ENCODE measurements at regions not wholly inside any gene's neighbourhood (a gene's known extent, or its start where the extent isn't known, plus 50 kb on each side); places are given as distances from the start of the nearest gene placed in this dataset.
"Not testable (repeated sequence)": the region's sequence is repeated elsewhere in the genome, so short reads cannot be mapped to it uniquely, and the experiment has no call there.

DNA sequence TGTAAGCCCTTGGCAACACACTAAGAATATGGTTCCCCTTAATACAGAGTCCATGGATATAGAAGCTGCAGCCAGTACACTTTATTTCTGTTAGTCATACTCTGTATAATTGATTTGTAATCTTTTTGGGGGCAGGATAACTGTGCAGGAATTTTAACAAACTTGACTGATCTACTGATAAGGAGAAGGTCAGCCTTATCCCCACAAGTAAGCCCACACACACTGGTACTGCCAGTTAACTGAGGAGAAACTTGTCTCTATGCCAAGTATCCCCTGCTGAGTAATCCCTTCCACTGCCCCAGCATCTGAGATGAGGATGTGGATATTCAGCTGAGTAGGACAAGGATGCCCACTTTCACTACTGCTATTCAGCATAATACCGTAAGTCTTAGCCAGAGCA, 154.9 kb upstream of the CXXC4 start:
- DNase-seq (ENCODE audit: extremely low read depth, low read depth, low spot score) = no peak

DNA sequence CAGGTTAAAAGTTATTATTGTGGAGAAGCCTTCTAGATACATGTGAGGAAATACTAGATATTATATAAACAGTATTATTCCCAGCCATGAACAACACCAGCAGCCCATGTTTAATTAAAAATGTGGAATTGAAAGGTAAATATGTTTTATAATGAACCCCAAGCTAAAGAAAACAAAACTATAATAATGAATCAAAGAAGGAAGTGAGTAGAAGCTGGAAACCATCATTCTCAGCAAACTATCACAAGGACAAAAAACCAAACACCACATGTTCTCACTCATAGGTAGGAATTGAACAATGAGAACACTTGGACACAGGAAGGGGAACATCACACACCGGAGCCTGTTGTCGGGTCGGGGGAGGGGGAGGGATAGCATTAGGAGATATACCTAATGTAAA, 167.6 kb upstream of the CXXC4 start:
- not testable (repeated sequence) for DNase-seq (ENCODE audit: extremely low read depth, low read depth, low spot score)

DNA sequence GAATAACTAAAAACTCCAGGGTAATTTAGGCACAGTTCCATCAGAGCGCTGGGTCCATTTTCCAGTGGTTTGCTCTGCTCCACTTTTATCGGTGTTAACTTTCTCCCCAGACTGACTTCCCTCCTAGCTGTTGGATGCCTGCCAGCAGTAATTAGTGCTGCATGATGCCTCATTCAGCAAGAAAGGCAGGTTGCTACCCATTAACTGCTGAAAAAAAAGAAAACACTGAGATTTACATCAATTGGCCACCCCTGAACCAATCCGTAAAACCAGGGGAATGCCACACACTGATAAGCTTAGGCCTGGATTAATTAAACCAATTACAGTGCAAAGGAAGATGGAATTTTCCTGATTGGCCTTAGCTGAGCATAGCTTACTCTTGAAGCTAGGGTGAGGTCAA, 182.4 kb upstream of the CXXC4 start:
- DNase-seq (ENCODE audit: extremely low read depth, low read depth, low spot score) = no peak

DNA sequence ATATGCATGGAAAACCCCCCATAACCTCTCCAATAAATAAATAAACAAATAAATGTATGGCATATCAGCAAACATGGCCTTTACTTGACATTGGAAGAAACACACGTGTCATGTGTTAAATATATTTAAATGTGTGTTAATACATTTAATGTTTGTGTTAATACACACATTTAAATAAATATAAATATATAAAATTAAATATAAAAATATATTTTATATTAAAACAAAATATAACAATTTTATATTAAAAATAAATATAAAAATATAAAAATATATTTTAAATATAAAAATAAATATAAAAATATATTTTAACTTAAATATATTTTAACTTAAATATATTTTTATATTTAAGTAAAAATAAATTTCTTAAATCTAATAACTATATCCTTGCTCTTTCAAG, 187.6 kb upstream of the CXXC4 start:
- DNase-seq (ENCODE audit: extremely low read depth, low read depth, low spot score) = no peak

DNA sequence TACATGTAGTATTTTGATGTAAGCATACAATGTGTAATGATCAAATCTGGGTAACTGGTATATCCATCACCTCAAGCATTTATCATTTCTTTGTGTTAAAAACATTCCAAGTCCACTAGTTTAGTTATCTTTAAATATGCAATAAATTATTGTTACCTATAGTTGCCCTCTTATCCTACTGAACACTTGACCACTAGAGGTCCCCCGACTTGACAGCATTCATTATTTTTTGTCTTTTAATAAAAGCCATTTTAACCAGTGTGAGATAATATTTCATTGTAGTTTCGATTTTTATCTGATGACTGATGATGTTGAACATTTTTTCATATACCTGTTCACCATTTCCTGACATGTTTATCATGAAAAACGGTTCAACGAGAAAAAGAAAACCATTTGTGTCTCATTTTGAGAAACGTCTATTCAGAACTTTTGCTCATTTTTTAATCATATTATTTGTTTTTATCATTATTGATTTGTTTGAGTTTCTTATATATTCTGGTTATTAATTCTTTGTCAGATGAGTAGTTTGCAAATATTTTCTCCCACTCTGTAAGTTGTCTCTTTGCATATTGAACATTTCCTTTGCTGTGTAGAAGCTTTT, 199.0 kb upstream of the CXXC4 start:
- no peak for DNase-seq (ENCODE audit: extremely low read depth, low read depth, low spot score)

DNA sequence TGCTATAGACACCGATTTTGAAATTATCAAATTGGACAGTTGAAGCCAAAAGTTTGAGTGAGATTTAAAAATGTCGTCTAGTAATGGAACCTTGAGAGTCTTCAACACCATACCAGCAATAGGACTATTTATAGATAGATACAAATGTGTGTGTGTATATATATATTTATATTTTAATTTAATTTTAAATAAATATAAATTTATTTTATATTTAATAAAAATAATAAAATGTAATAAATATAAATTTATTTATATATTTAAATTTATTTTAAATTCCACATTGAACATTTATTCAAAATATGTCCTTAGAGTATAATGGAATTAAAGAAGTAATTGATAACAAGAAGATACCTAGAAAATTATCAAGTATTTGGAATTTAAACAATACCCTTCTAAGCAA, 221.9 kb upstream of the CXXC4 start:
- DNase-seq (ENCODE audit: extremely low read depth, low read depth, low spot score) = no peak

DNA sequence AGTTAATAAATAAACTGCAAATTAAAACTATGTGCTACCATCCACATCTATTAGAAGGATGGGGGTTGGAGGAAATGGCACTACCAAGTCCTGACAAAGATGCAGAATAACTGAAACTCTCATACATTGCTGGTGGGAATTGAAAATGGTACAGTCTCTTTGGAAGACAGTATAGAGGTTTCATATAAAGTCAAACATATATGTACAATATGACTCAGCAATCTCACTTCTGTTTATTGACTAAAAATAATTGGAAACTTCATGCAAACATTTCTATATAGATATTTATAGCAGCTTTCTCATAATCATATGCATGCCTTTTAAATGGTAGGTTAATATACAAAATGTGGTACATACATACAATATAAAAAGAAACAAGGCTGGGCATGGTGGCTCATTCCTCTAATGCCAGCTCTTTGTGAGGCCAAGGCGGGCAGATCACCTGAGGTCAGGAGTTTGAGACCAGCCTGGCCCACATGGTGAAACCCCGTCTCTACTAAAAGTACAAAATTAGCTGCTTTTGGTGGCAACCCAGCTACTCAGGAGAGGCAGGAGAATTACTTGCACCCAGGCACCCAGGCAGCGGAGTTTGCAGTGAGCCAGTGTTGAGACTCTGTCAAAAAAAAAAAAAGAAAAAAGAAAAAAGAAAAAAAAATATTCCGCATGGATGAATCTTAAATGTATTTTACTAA, 225.0 kb upstream of the CXXC4 start:
- no peak for DNase-seq (ENCODE audit: extremely low read depth, low read depth, low spot score)

DNA sequence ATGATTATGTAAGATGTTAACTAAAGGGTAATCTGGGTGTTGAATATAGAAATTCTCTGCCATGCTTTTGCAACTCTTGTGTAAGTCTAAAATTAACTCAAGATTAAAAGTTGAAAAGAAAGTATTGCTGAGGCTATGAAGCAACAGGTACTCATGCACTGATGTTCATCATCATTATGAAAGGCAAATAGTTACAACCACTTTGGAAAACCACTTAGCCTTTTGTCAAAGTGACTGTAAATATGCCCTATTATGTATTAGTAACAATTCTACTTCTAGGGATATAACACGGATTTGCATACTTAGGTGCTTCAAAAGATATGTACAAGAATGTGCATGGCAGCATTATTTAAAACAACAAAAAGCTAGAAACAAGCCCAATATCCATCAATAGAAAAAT, 227.8 kb upstream of the CXXC4 start:
- no peak for DNase-seq (ENCODE audit: extremely low read depth, low read depth, low spot score)

DNA sequence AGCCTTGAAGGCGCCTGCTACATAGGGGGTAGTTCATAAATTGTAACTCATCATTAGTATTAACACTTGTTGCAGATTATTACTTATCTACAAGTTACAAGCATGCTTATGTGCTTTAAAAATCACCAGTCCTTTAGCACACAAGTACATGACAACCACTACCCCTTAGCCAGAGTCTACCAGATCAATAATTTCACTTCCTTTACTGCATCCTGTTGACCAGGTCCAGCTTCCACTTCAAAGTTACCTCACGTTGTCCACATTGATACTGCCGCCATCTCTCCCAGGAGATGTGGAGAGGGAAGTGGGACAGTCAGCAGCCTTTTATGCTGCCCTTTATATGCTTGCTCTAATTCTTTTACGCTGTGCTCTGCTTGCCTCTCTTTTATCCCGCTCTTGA, 231.3 kb upstream of the CXXC4 start:
- DNase-seq (ENCODE audit: extremely low read depth, low read depth, low spot score) = no peak

DNA sequence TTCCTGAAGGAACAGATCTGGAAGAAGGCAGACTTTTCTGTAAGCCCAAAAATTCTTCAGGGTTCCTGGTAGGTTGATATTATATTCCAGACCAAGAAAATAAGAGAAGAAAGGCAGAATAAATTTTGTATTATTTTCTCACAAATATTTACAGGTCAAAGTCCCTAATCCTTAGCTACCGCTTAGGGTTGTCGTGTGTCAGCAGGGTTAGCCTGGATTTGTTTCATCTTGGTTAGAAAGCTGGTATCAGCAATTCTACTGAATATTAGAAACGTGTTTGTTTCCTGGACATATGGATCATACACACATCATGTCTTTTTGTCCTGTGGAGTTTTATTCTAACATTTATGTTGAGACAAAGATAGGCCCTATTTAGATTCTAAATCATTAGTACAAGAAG, 232.9 kb upstream of the CXXC4 start:
- DNase-seq (ENCODE audit: extremely low read depth, low read depth, low spot score) = no peak

DNA sequence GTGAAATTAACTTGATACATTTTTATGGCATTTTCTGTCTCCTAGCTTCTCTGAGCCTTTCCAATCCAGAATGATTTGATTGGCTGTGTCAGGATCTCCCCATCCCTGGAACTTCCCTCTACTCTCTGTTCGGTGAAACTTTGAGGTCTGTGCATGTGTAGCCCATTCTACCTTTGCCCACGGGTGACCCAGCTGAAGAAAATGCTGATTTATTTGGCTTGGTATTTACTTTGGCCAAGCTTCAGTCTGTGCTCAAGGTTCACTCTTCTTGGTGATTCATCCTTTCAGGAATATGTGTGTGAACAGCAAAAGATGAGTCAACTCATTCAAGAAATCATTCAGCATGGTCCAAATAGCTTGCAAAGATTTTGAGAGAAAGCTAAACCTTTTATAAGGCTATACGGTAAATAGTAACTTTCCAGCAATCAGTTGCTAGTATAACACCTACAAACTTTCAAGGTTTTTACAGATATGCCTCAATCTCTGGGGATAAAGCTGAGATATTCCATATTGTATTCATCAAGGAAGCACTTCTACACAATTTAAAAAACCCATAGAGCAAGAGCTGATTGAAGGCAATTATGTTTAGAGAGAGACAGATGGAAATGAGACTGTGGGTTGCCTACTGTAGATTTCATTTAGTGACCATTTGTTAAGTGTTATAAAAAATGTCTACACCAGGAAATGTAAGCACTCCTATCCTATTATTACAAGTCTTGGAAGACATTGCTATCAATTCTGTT, 233.9 kb upstream of the CXXC4 start:
- no peak for DNase-seq (ENCODE audit: extremely low read depth, low read depth, low spot score)

DNA sequence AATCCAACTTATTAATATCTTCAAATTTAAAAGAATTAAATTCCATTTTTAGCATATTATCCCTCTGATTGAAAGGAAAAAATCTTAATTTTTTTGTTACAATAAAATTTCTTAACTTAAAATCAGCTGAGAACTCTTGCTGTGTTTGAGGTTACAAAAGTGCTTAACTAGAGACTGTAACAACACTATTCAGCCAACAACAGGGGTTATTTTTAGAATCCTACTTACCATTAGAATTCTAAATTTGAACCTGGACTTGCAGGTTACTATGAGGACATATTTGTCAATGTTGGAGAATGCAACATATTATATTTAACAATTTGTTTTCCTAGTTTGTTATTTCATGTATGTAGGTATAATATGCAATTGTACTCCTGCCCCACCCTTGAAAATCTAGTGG, 238.1 kb upstream of the CXXC4 start:
- DNase-seq (ENCODE audit: extremely low read depth, low read depth, low spot score) = no peak

DNA sequence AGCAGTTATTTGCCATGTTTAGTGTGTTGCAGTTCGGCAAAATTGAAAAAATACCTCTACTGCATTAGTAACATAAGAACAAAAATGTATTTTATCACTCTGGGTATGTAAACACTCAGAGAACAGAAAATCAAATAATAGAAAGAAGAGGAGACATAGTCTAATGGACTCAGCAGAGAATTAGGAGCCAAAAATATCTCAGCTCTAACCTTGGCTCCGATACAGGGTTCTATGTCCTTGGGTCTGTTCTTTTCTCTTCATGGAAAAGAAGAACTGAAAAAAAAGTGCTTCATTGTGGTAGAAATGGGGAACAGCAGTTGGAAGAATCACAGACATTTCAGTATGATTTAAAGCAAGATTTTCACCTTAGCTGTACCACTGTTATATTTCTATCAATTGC, 240.5 kb upstream of the CXXC4 start:
- DNase-seq (ENCODE audit: extremely low read depth, low read depth, low spot score) = no peak

DNA sequence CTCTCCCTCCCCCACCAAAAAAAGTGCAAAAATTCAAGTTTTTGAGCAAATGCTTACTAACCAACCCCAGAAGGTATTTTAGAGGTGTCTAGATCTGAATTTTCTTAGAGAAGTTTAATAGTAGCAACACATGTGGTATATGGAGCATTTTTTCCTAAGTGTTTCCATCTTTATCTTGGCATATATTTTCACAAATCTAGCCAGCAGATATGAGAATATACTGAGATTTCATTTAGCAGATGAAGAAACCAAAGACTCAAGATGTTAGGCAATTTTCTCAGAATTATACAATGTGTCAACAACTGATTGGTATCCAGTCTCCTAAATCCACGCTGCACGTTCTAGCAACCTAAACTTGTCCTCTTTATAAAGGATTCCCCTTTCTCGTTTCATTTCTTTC, 245.5 kb upstream of the CXXC4 start:
- DNase-seq (ENCODE audit: extremely low read depth, low read depth, low spot score) = no peak

DNA sequence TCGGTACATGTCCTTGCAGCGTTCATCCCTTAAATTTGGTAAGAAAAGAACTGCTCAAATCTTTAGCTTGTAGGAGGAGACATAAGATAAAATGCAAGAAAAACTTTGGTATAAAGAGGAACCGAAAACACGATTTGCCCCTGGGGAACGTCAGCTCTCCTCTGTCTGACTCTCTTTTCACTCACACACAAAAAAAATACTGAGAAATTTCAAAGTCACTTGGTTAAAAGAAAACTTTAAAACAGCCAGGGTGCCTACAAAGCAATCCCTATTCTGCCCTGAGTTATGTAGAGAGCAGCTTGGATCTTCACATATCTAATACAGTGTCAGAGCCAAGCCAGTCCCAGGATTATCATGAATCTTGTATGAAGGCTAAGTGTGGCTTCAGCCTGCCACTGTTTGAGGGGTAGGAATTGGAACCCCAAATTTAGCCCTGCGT, 248.5 kb upstream of the CXXC4 start:
- DNase-seq (ENCODE audit: extremely low read depth, low read depth, low spot score) = no peak

DNA sequence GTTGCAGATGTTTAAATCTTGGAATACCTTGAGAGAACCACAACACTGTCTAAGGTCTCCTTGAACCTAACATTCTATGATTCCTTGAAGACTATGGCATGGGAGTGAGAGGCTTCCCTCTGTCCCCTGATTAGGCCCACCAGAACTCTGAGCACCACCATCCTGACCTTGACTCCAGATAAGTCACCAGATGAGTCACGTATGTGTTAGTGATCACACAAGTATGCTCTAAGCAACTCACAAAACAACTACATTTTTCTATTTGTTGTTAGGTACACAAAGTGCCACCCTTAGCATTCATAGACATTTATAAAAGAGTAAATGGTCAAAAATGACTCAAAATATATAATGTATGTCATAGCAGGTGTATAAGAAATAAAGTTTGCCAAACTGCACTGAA, 252.9 kb upstream of the CXXC4 start:
- no peak for DNase-seq (ENCODE audit: extremely low read depth, low read depth, low spot score)

DNA sequence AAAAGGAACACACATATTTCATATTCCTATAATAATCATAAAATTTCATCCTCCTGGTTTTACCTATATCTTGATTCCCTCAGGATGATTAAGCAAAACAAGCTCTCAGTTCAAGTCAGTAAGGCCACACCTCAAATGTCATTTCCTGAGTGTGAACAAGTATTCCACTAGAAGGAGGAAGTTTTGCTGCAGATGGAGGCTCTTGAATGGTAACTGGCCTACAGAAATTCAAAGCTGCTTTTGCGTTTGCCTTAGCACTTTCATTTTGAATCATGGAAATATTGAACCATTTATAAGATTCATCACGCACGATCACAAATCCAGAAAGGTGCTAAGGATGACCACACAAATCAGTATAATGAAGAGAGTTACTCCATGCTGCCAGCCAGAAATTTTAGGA, 254.4 kb upstream of the CXXC4 start:
- no peak for DNase-seq (ENCODE audit: extremely low read depth, low read depth, low spot score)

DNA sequence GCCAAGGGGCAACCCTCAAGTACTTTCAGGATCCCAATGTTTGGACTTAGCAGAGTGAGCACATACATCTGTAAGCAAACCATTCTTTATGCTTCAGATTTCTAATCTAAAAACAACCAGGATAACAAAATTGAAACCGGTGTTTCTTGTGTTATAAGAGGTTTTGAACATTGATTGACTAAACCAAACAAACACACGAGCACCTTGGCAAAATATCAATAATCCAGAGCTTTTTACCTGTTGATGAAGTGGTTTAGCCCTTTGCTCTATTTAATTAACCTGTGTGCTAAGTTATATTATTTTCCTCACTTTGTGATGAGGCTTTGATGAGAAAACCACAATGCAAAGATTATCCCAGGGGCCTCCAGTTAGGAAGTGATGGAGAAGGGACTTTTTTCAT, 255.3 kb upstream of the CXXC4 start:
- no peak for DNase-seq (ENCODE audit: extremely low read depth, low read depth, low spot score)

DNA sequence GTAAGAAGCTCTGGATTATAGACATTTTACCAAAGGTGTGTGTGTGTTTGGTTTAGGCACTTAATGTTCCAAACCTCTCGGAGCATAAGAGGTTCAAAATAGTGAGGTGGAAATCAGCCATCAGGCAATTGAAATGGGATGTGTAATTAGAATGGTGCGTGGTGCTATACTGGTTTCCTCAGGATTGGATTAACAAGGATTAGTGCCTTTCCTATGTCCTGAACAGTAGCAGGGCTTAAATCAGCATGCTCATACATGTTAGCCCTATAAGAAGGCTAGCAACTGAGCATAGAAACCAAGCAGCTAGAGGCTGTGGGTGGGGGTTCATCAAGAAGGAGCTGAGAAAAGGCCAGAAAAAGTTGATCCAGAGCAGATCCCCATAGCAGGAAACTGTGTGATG, 256.8 kb upstream of the CXXC4 start:
- no peak for DNase-seq (ENCODE audit: extremely low read depth, low read depth, low spot score)

DNA sequence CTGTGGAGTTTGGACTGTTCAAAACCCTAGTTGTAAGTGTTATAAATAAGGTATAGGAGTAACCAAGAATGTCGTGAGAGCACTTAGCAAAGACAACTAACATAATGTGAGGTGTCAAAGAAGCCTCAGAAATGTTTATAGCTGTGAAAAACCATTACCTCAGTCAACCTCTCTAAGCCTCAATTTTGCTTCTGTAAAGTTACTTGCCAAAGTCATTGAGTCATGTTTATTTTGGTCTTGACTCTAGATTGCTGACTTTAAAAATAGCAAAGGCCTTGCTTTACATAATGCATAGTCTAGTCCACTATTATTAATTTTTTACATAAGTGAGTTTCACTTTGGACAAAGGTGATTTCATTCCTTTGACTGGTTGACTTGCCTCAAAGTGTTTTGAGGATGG, 257.6 kb upstream of the CXXC4 start:
- DNase-seq (ENCODE audit: extremely low read depth, low read depth, low spot score) = no peak

DNA sequence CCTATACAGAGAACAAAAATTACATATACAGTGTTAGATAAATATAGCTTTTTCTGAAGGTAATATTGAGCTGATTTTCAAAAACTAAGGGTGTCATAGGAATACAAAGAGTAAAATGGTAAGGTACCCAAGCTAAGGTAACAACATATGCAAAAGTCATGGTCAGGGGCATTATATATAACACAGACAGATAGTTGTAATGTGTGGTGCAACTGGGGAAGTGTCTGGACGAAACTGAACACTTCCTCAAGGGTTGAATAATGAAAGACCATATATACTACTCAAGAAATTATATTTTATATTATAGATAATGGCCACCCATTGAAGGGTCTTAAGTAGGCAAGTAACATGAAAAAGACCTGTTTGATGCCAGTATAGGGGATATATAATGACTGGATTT, 262.1 kb upstream of the CXXC4 start:
- DNase-seq (ENCODE audit: extremely low read depth, low read depth, low spot score) = no peak

DNA sequence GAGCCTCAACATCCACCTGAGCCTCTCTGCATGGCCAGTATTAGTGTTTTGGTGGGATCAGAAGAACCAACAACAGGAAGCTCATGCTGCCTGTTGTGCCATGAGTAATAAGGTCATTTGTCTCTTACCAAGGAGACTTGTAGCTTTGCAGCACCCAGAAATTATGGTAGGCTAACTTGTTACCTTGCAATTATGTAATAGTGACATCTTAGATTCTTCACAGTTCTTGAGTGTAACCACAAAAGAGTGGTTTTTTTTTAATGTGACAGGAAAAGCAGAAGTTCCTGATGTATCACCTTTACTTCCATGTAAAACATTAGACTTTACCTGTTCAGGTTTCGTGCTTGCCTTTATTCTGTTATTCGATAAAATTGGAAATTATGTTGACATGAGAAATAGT, 263.9 kb upstream of the CXXC4 start:
- no peak for DNase-seq (ENCODE audit: extremely low read depth, low read depth, low spot score)
